HG03342 (cell line): ENCODE measurements at regions not wholly inside any gene's neighbourhood (a gene's known extent, or its start where the extent isn't known, plus 50 kb on each side); places are given as distances from the start of the nearest gene placed in this dataset.
"Not testable (repeated sequence)": the region's sequence is repeated elsewhere in the genome, so short reads cannot be mapped to it uniquely, and the experiment has no call there.

ENCODE experiments used
- ATAC-seq: cut with Tn5 transposase; IDR thresholded peaks from one replicate; pipeline ENCODE4 v1.9.1; 2021; ENCODE audit warnings: mild to moderate bottlenecking, moderate library complexity; ENCODE audit not compliant: unreplicated experiment

DNA sequence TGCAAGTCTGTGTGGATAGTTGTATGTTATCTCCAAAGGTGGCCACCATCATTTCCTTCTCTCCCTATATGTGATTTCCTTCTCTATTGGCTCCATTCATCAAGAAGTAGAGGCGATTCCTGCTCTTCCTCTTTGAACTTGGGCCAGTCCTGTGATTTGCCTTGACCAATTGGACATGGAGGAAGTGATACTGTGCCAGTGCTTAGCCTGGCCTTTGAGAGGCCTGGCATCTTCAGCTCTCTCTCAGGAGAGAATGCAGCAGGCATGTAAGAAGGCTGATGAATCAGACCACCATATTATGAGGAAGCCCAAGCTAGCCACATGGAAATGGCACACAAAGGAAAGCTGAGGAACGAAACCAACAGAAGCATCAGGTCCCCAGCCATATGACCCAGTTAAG lies 195.0 kb upstream of the SVIL start:
- ATAC-seq: no peak

DNA sequence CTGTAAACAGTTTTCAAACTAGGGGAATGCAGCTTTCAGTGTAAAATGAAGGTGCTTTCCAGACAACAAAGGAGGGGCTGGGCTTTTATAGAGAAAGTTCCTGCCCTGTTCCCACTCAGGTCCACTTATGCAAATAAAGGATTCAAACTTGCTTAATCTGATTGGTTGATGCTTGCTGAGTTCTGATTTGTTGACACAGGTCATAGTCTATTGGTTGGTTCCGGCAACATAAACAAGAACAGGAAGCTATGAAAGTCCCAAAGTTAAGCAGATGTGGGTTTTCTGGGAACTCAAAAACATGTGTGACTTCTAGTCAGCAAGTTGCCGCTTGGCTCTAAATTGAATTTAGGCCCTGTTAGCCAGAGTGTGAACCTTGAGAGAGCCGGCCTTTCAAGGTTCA lies 194.2 kb upstream of the SVIL start:
- ATAC-seq: no peak

DNA sequence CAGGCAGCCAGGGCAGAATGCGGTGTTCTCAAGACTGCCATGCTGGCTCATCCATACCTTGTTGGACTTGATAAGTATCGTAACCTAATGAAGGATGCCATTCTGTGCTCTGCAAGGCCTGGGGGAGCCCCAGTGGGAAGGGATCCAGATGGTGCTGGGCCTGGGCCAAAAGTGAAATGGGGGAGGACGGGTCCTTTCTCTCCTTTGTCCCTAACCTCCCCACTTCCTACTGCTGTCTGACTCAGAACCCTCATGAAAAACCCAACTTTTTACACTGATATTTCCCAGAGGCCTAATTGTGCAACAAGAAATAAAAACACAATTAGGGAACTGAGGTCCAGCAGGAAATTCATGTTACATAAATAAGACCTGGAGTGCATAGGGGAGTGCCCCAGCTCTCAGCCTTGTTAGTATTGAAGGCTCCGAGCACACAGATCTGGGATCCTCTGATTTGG lies 193.7 kb upstream of the SVIL start:
- ATAC-seq: no peak

DNA sequence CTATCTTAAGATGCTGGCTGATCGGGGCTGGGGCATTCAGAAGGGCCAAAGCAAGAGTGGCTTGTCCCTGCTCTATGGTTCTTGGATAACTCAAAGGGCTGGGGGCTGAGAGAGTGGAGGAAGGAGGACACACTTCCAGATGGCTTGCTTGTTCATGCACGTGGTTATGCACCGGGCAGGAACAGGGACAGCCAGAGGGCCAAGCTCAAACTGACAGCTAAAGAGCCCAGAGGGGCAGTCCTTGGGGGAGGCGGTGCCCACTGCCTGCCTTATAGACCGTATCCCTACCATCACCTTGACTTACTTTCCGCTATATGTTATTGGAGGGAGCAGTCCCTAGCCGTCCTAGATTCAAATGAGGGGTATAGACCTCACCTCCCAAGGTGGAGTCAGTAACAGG lies 192.7 kb upstream of the SVIL start:
- no peak for ATAC-seq

DNA sequence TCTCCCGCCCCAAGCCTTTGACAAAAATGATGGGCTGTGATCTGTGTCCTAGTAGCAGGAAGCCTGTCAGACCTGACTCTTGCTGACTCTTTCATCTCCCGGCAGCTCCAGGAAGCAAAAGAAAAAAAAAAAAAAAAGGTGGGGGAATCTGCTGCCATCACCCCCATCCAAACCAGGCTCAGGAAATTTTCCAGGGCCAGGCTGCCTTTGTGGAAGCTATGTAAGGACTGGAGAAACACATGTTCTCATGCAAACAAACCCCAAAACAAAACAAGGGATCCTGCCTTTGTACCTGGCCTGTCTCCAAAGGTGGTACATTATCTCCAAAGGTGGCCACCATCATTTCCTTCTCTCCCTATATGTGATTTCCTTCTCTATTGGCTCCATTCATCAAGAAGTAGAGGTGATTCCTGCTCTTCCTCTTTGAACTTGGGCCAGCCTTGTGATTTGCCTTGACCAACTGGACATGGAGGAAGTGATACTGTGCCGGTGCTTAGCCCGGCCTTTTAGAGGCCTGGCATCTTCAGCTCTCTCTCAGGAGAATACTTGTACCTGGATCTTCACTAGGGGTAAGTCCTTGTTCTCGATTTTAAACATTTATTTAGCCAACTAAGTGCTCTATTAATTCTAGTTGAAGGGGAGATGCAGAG lies 192.2 kb upstream of the SVIL start:
- no peak for ATAC-seq

DNA sequence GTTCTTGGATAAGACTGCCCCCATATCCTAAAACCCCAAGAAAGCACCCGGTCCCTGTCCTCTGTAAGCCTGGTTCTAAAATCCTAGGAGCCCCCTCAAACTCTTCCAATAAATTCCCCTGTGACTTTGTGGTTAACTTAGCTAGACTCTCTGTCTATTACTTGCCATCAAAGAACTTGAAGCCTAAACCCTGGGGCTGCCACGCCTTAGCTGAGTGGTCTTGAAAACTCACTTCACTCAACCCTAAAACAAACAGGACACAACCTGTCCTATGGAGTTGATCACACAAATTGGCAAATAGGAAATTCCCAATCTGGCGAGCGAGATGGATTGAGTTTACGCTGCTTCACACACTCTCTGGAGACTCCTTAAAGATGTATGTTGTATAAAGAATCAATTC lies 191.4 kb upstream of the SVIL start:
- no peak for ATAC-seq

DNA sequence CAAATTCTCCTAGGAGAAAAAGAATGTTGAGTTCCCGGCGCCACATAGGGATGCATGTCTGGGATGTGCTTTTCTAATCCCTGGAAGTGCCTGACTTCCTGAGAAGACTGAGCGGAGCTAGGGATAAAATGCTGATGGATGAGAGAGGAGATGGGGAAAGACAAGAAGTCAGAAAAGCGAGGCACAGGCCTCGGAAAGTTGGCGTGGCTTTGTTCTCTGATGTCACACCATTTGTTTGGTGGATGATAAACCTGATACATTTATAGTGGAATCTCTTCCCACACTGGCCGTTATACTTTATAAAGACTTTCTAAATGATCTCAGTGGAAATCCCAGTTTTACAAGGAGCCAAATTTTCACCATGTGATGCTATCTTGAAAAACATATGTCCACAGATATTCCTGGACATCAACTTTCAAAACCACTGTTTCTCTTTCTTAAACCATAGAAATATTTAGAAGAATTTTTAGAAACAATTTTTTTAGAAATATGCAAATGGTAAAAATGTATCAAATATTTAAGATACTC lies 188.8 kb upstream of the SVIL start:
- ATAC-seq: no peak

DNA sequence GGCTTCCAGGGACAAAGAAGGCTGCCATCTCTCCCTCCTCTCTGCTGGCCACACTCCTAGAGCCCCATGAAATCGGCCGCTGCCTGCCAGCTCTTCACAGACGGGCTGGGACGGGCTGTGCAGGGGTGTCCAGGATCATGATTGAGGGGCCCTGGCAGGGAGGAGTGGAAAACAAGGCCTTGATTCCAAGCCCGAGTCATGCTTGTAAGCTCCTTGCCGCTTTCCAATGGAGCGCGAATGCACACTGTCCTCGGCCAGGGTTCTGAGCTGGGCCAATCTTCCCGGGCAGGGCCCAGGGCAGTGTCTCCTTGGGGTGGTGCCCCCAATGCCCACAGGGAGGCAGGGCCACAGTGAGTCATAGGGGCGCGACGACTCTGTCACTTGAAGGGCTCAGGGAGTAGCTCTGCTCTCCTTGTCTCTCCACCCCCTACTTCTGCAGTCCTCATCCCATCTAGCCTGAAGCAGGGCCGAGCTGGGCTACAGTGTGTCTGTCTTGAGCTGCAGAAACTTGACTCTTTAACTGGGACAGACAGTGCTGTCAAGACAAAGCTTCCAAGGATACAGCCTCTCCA lies 186.2 kb upstream of the SVIL start:
- ATAC-seq: no peak

DNA sequence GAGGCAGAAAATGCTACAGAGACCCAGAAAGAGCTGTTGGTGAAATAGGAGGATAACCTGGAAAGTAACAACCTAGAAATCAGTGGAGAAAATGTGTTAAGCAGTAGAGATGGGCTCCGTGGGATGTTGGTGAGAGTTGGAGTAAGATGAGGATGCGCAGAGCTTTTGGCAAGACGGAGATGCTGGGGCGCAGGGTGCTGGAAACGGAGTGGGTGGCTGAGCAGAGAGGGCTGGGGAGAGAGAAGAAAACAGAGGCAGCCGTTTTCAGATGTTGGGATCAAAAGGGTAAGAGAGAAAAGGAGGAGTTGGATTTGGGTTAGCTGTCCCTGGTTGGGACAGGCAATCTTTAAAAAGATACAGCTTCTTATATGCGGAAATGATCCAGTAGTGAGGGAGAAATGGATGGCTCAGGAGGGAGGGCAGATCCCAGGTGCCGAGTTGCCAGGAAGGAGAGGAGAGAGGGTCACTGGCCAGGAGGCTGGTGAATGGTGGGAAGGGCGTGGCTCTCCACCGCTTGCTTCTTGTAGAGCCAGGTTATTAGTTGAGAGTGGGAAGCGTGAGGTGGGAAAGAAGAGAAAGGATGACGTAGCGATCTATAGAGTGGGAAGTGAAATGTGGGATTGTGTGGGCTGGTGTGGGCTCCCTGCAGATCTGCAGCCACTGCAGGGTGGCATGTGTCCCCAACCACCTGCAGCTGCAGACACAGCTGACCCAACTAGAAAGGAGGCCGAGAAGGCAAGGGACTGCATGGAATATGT lies 182.2 kb upstream of the SVIL start:
- ATAC-seq: no peak

DNA sequence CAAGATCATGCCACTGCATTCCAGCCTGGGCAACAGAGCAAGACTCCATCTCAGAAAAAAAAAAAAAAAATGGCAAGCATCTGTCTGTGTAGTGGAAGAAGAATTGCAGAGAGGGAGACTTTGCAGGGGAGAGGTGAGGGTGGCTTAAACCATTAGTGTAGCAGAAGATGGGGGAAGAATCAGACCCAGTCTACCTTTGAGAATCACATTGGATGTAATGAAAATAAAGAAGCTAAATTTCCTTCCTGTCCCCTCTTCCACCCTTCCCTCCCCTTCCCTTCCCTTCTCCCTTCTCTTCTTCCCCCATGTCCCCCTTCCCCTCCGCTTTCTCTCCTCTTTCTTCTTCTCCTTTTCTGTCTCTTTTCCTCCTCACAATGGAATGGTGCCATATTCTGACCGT lies 180.8 kb upstream of the SVIL start:
- ATAC-seq: no peak

DNA sequence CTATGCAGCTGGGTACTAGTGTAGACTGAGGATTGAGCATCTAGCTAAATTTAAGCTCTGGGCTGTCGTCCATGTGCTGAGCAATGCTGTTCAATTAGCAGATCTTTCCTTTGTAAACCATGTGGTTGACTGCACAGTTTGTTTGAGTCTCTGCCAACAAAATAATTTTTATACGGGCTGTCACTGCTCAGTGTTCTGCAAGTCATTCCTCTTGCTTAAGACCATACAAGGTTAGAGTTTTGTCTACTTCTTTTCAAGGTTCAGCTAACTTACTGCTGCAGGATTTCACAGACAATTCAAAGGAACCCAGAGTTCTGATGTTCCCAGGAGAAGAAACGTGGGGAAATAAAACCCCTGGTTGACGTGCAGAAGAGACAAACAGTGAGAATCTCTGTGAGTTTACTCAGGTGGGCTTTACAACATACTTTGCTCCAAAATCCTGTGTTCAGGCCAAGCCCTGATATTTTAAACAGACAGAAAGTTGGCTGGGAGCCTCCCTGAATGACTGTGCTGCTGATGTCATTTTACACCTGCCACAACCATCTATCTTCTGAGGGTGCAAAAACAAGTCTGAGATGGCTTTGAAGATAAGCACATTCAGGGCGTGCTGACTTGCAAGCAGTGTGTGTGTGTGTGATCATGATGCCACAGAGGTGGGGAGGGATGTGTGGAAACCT lies 177.1 kb upstream of the SVIL start:
- no peak for ATAC-seq

DNA sequence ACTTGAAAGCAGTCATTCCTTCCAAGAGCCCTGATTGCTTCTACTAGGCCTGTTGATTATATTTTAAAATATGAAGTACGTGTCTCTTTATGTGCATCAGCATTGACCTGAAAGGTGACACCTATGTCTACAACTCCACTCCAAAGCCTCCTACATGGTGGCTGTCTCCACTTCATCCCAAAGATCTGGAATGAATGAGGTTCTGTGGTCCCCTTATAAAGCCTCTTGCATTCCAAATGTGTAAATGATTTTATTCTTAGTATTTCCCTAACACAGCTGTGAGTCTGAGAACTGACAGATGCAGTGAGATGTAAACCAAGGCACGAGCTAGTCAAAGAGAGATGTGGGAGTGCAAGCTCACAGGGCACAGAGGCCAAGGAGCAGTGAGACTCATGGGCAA lies 176.0 kb upstream of the SVIL start:
- ATAC-seq: no peak

DNA sequence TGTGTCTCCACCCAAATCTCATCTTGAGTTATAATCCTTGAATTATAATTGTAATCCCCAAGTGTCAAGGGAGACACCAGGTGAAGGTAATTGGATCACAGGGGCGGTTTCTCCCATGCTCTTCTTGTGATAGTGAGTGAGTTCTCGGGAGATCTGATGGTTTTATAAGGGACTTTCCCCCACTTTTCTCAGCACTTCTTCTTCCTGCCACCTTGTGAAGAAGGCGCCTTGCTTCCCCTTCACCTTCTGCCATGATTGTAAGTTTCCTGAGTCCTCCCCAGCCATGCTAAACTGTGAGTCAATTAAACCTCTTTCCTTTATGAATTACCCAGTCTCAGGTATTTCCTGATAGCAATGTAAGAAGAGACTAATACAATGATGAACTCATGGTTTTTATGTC lies 175.5 kb upstream of the SVIL start:
- ATAC-seq: not testable (repeated sequence)

DNA sequence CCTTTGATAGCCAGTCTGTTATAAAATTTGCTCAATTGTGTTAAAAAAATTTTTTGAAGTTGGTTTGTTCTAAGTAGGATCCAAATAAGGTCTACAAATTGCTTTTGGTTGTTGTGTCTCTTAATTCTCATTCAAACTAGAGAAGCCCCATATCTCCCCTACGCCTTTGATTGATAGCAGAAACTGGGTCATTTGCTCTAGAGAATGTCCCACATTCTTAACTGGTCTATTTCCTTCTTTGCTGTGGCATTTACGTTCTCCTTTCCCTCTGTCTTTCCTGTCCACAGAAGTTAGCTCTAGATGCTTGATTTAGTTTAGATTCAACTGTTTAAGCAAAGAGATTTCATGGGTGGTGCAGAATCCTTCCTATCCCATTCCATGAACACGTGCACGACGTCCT lies 174.6 kb upstream of the SVIL start:
- no peak for ATAC-seq

DNA sequence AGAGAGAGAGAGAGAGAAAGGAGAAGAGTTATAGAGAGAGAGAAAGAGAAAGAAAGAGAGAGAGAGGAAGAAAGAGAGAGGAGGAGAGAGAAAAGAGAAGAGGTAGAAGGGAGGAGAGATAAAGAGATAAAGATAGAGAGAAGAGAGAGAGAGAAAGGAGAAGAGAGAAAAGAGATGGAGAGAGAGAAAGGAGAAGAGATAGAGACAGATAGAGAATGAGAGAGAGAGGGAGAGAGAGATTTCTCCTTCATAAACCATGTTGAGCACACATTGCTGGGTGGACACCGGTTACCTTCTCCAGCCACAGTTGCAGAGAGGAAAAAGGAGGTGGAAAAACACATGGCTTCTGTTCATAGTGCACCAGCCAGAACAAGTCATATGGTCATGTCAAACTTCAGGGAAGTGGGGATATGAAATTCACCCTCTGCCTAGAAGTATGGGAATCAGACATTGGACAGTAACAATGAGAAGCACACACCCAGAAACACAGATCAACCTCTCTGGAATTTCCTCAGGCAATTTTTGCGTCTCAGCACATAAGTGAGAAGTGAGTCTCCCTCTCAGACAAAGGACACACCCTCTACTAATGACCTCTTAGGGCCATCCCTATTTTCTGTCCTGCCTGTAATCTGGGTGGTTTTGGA lies 172.5 kb upstream of the SVIL start:
- ATAC-seq: no peak

DNA sequence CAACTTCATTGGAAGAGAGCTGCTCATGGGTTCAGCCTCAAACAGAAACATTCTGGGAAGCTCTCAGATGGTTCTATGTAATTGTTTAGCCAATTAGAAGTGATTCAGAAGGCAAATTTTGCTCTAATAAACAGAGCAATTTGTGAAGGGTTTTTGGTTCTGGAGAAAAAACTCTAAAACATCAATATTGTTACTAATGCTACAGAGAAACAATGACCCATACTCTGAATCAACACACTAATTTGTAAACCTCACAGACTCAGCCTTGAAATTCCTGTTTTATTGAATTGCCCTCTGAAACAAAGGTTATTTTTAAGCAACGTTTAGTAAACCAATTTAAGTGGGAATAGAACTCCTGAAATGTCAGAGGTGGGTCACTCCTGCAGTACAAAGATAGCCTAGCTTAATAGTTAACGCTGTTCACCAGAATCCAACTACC lies 171.6 kb upstream of the SVIL start:
- ATAC-seq: no peak

DNA sequence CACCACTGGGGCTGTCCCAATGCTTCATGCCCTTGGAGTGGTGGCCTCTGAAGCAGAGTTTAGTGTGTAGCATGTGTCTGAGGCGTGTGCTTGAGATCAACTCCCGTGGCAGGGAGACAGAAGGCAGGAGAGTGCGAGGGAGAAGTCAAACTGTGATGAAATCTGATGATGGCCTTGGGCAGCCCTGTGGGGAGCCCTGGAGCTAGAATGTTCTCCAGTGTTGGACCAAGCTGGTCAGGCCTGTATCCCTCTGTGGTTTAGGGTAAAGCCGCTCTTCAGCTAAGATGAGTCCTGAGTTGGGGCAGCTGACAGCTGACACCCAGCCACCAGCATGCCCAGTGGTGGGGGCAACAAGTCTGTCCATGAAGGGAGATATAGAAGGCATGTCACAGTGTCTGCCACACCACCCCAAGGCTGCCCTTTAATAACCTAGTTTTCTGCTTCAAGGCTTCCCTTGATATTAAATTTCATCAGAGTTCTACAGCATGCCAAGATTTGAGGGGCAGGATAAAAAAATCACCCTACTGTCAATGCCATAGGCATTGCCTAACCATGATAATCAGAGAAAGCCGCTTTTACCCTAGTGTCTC lies 170.5 kb upstream of the SVIL start:
- ATAC-seq: no peak

DNA sequence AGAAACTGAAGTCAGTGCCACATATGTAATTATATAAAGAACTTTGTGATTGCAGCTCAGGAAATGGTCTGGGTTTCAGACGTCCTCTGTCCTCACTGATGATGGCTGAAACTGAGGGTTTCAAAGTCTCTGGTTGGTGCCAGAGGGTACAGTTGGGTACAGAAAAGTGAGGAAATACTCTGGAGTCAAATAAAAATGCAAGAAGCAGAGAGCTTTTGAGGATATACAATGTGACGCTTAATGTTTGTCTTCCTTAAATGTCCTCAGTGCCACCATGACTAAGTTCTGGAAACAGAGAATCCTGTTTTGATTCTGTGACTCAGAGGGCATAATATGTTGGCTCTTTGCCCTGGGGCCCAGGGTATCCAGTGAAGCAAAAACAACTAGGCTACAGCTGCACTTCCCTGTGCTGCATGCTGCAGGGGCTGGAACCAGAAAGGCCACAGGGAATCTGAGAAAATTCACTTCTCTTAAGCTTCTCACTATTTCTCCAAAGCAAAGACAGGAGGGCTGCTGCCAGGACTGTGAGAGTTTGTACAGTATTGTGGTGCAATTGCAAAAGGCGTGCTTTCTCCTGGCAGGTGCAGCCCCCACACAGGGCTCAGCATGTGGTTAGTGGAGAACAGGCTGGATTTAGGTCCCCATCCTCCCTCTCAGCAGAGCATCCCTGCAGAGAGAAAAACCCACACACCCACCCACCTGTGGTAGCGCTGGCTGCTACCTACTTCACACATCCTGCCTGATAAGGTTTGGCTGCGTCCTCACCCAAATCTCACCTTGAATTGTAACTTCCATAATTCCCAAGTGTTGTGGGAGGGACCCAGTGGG lies 169.5 kb upstream of the SVIL start:
- ATAC-seq: no peak

DNA sequence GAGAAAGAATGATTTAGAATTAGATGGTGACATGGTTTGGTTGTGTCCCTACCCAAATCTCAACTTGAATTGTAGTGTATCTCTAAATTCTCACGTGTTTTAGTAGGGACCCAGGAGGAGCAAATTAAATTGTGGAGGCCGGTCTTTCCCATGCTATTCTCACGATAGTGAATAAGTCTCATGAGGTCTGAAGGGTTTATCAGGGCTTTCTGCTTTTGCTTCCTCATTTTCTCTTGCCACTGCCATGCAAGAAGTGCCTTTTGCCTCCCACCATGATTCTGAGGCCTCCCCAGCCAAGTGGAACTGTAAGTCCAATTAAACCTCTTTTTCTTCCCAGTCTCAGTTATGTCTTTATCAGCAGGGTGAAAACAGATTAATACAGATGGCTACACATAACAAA lies 167.4 kb upstream of the SVIL start:
- no peak for ATAC-seq
